Fibroblast of pulmonary artery (primary cell): ENCODE measurements at regions not wholly inside any gene's neighbourhood (a gene's known extent, or its start where the extent isn't known, plus 50 kb on each side); places are given as distances from the start of the nearest gene placed in this dataset.

Experiments
- DNase-seq: peaks from one replicate; pipeline ENCODE4 v3.0.0-alpha.2; 2010; ENCODE audit warnings: low read depth
- H3K4me3 ChIP-seq: replicated peaks from 2 replicates; pipeline ENCODE4 v1.5.1; 2011; ENCODE audit warnings: low read depth, mild to moderate bottlenecking, control low read depth, low read length, moderate library complexity
- TF ChIP-seq, protein P1 (sequence below): IDR thresholded peaks from 2 replicates; pipeline ENCODE4 v1.5.1; 2011; ENCODE audit warnings: mild to moderate bottlenecking, control low read depth, low read length, inconsistent platforms; ENCODE audit errors: missing control alignments

DNA sequence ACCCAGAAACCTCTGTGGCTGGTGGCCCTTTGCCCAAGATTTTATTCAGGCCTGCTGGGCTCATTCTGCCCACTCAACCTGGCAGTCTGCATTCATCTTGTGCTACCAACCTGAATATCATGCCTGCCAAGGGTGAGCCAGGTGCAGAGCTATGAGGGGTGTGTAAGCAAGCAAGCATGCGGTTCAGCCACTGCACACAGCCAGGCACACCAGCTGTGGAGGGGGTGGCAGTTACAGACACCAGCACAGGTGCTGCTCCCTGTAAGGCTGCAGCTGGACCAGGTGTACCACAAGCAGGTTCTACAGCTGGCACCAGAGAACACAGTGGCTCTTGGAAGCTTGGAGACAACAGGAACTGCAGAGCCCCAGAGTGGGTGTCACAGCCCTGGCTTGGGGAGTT, 633.2 kb downstream of the FBXO15 start:
- TF ChIP-seq, protein P1, sequence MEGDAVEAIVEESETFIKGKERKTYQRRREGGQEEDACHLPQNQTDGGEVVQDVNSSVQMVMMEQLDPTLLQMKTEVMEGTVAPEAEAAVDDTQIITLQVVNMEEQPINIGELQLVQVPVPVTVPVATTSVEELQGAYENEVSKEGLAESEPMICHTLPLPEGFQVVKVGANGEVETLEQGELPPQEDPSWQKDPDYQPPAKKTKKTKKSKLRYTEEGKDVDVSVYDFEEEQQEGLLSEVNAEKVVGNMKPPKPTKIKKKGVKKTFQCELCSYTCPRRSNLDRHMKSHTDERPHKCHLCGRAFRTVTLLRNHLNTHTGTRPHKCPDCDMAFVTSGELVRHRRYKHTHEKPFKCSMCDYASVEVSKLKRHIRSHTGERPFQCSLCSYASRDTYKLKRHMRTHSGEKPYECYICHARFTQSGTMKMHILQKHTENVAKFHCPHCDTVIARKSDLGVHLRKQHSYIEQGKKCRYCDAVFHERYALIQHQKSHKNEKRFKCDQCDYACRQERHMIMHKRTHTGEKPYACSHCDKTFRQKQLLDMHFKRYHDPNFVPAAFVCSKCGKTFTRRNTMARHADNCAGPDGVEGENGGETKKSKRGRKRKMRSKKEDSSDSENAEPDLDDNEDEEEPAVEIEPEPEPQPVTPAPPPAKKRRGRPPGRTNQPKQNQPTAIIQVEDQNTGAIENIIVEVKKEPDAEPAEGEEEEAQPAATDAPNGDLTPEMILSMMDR = no peak
- DNase-seq = no peak
- H3K4me3 ChIP-seq = no peak overlapping the region

DNA sequence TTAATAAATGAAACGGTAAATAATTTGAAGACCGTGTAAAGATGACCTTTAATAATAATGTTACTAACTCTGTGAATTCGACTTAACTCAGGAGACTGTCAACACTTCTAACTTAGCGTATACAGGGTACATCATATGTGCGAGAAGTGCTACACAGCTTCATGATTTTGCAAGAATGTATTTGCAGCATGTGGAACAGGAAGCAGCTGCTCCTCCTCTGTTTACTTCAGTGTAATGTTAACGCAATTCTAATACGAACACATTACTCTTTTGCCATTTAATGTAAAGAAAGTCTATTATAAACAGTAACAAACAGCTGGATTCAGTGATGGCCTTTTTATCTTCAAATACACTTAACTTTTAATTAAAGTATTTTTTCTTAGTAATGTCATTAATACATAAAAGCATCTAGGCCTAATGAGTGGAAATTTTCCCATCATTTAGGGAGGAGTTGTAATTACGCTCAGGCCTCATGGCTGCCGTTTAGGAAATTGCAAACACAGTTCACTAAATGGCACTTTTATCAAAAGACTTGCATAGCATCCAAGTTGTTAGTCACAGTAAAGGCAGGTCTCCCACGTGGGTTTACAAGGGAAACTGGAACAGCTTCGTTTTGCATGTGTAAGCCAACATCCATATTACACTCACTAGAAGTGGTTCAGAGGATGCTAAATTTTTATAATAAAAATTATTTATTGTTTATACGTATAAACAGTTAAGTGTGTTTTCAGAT, 635.7 kb downstream of the FBXO15 start:
- DNase-seq = peak; percentile 76
- H3K4me3 ChIP-seq = no peak overlapping the region
- TF ChIP-seq, protein P1 = no peak

DNA sequence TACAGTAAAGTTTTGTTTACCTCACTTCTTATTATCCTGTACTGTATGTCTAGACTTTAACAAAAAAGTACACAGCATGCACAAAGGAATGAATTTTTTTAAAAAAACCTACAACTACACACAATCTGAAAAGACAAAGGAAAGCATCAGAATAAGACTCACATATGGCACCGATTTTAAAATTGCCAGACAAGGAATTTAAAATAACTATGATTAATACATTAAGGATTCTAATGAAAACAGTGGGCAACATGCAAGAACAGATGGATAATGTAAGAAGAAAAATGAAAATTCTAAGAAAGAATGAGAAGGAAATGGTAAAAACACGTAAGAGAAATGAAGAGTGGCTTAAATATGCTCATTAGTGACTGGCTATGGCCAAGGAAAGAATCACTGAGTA, 638.2 kb downstream of the FBXO15 start:
- H3K4me3 ChIP-seq = no peak overlapping the region
- DNase-seq = peak; percentile 7
- TF ChIP-seq, protein P1 = no peak

DNA sequence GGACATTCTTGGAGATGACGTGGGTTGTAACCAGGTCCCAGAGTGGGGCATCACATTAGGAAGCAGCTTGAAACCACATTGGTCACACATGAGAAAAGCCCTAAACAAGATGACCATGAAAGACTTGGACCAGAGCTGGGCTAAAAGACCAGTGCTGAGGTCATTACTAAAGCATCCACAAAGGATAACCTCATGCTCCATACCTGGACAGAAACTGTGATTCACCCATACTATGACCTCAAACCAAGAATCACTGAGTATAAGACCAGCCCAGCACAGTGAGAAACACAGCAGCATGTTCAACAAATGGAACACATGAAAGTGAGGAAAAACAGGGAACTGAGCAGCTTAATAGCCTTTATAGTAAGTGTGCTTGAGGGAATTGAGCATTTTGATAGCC, 635.5 kb upstream of the NETO1 start:
- TF ChIP-seq, protein P1 = no peak
- no peak for DNase-seq
- no peak overlapping the region for H3K4me3 ChIP-seq

DNA sequence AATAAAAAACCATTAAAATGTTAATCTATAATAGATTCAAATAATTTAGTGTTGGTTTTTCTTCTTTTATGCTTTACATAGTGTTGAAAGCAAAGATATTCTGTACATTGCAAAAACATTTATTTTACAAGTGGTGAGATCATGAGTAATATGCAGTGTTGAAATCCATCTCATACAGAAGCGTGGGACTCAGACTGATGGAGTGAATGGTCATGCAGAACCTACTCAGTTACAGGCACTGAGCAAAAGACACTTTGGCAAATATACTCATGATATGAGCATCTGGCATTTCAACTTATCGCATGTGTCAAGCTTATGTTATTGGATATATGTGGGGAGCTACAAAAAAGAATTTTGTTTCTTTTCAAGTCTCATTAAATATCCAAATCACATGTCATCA, 620.2 kb upstream of the NETO1 start:
- no peak overlapping the region for H3K4me3 ChIP-seq
- peak; percentile 39 for DNase-seq
- TF ChIP-seq, protein P1 = no peak

DNA sequence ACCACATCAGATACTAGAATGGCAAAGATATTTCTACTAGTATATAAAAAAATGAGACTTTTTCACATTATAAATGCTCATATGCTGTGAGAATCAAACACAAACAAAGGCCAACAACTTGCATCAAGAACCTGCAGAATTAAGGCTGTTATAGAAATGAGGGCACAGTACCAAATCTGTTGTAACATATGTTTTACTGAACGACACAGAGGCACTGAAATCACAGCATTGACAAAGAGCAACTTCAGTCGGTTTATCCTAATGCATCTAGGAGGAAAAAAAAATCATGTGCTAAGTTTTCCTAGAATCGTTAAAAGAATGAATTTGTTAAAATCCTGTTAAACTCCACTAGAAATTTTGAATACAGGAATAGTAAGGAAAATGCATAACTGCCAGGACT, 617.4 kb upstream of the NETO1 start:
- no peak for DNase-seq
- no peak overlapping the region for H3K4me3 ChIP-seq

More for the DNA sequence above, 617.4 kb upstream of the NETO1 start:
- TF ChIP-seq, protein P1 = no peak
